Tibial nerve (tissue), 4 donors: ENCODE measurements at regions not wholly inside any gene's neighbourhood (a gene's known extent, or its start where the extent isn't known, plus 50 kb on each side); places are given as distances from the start of the nearest gene placed in this dataset.

Experiments
- EP300 ChIP-seq, 2 donors: sonication (generic); formaldehyde crosslinking; IDR thresholded peaks; one replicate each; pipeline ENCODE4 v1.6.1; 2017; ENCODE audit warnings: antibody characterized with exemption in 2 of 2, mild to moderate bottlenecking in 1 of 2
- POLR2A ChIP-seq, 2 donors: fragments of 450-650 bp; IDR thresholded peaks; one replicate each; pipeline ENCODE4 v1.6.1; 2017; ENCODE audit warnings: antibody characterized with exemption in 2 of 2, mild to moderate bottlenecking in 2 of 2, moderate library complexity in 2 of 2
- TF ChIP-seq, protein P1 (sequence below), 5 experiments: fragments of 200-600 bp in 3 of 5; fragments of 450-650 bp in 2 of 5; sonication (generic) in 3 of 5; IDR thresholded peaks; one replicate each; pipeline ENCODE4 v1.5.1; 2016 to 2019; ENCODE audit warnings: antibody characterized with exemption in 5 of 5, mild to moderate bottlenecking in 3 of 5, moderate library complexity in 2 of 5

DNA sequence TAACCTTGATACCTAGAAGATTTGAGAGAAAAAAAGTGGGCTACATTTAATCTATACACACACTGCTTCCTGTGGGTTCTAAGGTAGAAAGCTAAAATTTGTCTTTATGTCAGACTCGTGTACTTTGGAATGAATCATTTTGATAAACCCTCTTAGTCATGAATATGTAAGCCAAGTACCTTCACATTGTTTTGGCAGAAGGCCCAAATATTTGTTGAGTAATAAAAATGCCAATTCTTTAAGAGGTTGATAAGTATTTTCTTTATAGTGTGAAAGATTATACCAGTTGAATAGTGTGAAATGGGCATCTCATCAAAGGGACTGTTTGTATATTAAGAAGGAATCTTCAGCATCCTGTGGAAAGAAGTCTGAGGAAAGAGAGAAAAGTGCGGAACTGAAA lies 1464.7 kb upstream of the ZEB2 start:
- TF ChIP-seq, protein P1, sequence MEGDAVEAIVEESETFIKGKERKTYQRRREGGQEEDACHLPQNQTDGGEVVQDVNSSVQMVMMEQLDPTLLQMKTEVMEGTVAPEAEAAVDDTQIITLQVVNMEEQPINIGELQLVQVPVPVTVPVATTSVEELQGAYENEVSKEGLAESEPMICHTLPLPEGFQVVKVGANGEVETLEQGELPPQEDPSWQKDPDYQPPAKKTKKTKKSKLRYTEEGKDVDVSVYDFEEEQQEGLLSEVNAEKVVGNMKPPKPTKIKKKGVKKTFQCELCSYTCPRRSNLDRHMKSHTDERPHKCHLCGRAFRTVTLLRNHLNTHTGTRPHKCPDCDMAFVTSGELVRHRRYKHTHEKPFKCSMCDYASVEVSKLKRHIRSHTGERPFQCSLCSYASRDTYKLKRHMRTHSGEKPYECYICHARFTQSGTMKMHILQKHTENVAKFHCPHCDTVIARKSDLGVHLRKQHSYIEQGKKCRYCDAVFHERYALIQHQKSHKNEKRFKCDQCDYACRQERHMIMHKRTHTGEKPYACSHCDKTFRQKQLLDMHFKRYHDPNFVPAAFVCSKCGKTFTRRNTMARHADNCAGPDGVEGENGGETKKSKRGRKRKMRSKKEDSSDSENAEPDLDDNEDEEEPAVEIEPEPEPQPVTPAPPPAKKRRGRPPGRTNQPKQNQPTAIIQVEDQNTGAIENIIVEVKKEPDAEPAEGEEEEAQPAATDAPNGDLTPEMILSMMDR (IDR thresholded peaks at IDR 0.05) = no peak
- TF ChIP-seq POLR2A (IDR thresholded peaks at IDR 0.05) = no peak
- no peak for TF ChIP-seq EP300 (IDR thresholded peaks at IDR 0.05)
